ENCODE measurements at regions not wholly inside any gene's neighbourhood (a gene's known extent, or its start where the extent isn't known, plus 50 kb on each side); places are given as distances from the start of the nearest gene placed in this dataset.

GRCh38 chr4:17309567-17310268 lies 202.2 kb downstream of the QDPR start:
- in situ Hi-C loops (cut with HindIII; ENCODE audit: low sequenced_read_pairs), result no loop called here
- DNase-seq (ENCODE audit: low spot score), result no peak

- no peak for DNase-seq (ENCODE audit: low spot score)
- in situ Hi-C loops (cut with HindIII; ENCODE audit: low sequenced_read_pairs), result no loop called here
Observed at GRCh38 chr4:17301869-17302268, 210.0 kb downstream of the QDPR start.

- in situ Hi-C loops (cut with HindIII; ENCODE audit: low sequenced_read_pairs), result no loop called here
- no peak for DNase-seq (ENCODE audit: low spot score)
Observed at GRCh38 chr4:17301266-17301665, 210.6 kb downstream of the QDPR start.

- DNase-seq (ENCODE audit: low spot score), result no peak
- in situ Hi-C loops (cut with HindIII; ENCODE audit: low sequenced_read_pairs), result no loop called here
Observed at GRCh38 chr4:17296921-17297890, 214.7 kb downstream of the QDPR start.

- in situ Hi-C loops (cut with HindIII; ENCODE audit: low sequenced_read_pairs), result no loop called here
Observed at GRCh38 chr4:17293901-17294300, 218.0 kb downstream of the QDPR start.

GRCh38 chr4:17288151-17288550 lies 223.7 kb downstream of the QDPR start:
- no peak for DNase-seq (ENCODE audit: low spot score)
- in situ Hi-C loops (cut with HindIII; ENCODE audit: low sequenced_read_pairs), result no loop called here

More at GRCh38 chr4:17293901-17294300, 218.0 kb downstream of the QDPR start:
- no peak for DNase-seq (ENCODE audit: low spot score)

GRCh38 chr4:17286752-17287460 lies 225.0 kb downstream of the QDPR start:
- no peak for DNase-seq (ENCODE audit: low spot score)
- in situ Hi-C loops (cut with HindIII; ENCODE audit: low sequenced_read_pairs), result no loop called here

- in situ Hi-C loops (cut with HindIII; ENCODE audit: low sequenced_read_pairs), result no loop called here
- no peak for DNase-seq (ENCODE audit: low spot score)
Observed at GRCh38 chr4:17285747-17286146, 226.1 kb downstream of the QDPR start.

GRCh38 chr4:17284323-17285175 lies 227.3 kb downstream of the QDPR start:
- no peak for DNase-seq (ENCODE audit: low spot score)
- in situ Hi-C loops (cut with HindIII; ENCODE audit: low sequenced_read_pairs), result no loop called here

GRCh38 chr4:17283832-17284231 lies 228.1 kb downstream of the QDPR start:
- in situ Hi-C loops (cut with HindIII; ENCODE audit: low sequenced_read_pairs), result no loop called here
- DNase-seq (ENCODE audit: low spot score), result no peak

GRCh38 chr4:17283251-17283650 lies 228.6 kb downstream of the QDPR start:
- DNase-seq (ENCODE audit: low spot score), result no peak
- in situ Hi-C loops (cut with HindIII; ENCODE audit: low sequenced_read_pairs), result no loop called here

GRCh38 chr4:17280261-17281018 lies 231.4 kb downstream of the QDPR start:
- in situ Hi-C loops (cut with HindIII; ENCODE audit: low sequenced_read_pairs), result no loop called here
- no peak for DNase-seq (ENCODE audit: low spot score)

- DNase-seq (ENCODE audit: low spot score), result no peak
- in situ Hi-C loops (cut with HindIII; ENCODE audit: low sequenced_read_pairs), result no loop called here
Observed at GRCh38 chr4:17276776-17277175, 235.1 kb downstream of the QDPR start.

- no peak for DNase-seq (ENCODE audit: low spot score)
- in situ Hi-C loops (cut with HindIII; ENCODE audit: low sequenced_read_pairs), result no loop called here
Observed at GRCh38 chr4:17275836-17276235, 236.1 kb downstream of the QDPR start.

GRCh38 chr4:17273047-17273446 lies 238.8 kb downstream of the QDPR start:
- no peak for DNase-seq (ENCODE audit: low spot score)
- in situ Hi-C loops (cut with HindIII; ENCODE audit: low sequenced_read_pairs), result no loop called here

GRCh38 chr4:17272154-17272553 lies 239.7 kb downstream of the QDPR start:
- DNase-seq (ENCODE audit: low spot score), result no peak
- in situ Hi-C loops (cut with HindIII; ENCODE audit: low sequenced_read_pairs), result no loop called here

- DNase-seq (ENCODE audit: low spot score), result no peak
- in situ Hi-C loops (cut with HindIII; ENCODE audit: low sequenced_read_pairs), result no loop called here
Observed at GRCh38 chr4:17265653-17266052, 246.2 kb downstream of the QDPR start.

GRCh38 chr4:17265139-17265538 lies 246.8 kb downstream of the QDPR start:
- in situ Hi-C loops (cut with HindIII; ENCODE audit: low sequenced_read_pairs), result no loop called here
- DNase-seq (ENCODE audit: low spot score), result no peak
